HUDEP-2 (cell line): ENCODE measurements at regions not wholly inside any gene's neighbourhood (a gene's known extent, or its start where the extent isn't known, plus 50 kb on each side); places are given as distances from the start of the nearest gene placed in this dataset.

Source experiments
- DNase-seq, 76 experiments: peaks; one replicate each; lab custom pipeline; 2025; ENCODE audit not compliant: unreplicated experiment in 76 of 76; lab: John Stamatoyannopoulos, UW

GRCh38 chr4:38572793-38573192, 91.2 kb upstream of the KLF3 start:
- DNase-seq: no peak

DNA sequence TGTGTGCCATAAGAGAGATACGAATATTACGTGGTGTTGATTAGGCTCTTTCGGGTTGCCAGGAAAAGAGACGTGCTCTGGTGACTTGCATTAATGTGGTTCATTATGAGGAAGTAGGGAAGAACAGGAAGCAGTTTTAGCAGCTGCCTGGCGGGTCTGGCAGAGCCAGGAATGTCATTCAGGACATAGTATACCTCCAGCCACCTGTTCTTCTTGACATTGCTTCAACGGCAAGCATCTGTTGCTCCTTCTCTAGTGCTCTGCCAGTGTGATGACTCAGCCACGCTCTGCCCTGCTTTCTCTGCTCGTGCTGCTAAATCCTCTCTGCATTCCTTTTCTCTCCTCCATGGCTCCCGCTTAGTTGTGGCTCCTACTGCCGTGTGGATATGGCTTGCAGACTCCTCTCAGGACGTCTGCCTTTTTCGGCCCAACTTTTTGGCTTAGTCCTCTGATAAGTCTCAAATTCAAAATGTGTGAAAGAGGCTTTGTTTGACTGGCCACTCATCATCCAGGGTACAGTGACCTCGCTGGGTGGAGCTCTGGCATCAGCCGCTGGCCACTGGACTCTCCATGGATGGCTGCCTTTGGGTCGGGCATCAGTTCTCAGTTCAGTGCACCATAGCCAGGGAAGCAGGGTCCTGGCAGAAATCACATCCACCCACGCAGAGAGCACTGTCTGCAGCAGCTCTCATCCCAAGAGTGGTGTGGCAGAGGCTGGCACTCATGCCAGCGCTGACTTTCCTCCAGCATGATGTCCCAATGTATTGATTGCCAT, 89.3 kb upstream of the KLF3 start:
- DNase-seq: no peak

GRCh38 chr4:38576767-38577166, 87.2 kb upstream of the KLF3 start:
- DNase-seq: no peak

- DNase-seq: no peak
Measured at GRCh38 chr4:38577462-38577861, 86.5 kb upstream of the KLF3 start.

DNA sequence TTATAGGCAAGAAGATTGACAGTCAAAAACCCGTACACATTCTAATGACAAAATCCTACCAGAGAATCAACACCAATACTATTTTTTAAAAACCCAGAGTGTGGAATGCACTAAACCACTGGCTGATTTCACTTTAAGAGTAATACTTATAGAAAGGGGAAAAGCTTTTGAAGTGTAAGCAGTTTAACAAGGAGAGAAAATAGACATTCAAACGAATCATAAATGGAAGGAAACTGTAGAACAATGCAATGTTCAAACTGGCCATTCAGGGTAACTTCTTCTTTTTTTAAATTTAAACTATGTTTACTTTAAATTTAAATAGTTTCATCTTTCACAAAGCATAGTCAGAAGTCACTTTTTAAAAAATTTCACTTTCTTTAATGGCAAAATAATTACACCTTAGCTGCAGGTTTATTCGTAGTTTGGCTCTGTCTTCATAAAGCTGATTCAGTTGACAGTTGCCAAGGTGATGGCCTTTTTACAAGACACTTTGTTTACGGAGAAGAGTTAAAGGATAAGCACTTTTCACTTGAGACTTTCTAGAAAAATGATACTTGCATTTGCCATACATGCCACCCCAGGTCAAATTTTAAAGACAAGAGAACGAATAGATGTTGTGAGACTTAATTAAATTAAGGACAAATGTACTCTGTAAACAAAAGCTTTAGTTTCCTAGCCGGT, 82.4 kb upstream of the KLF3 start:
- no peak for DNase-seq

- DNase-seq: no peak
Measured at GRCh38 chr4:38582445-38582844, 81.6 kb upstream of the KLF3 start.

GRCh38 chr4:38582889-38583470, 81.0 kb upstream of the KLF3 start:
- peak in 2 of 76 experiments; percentile 3 to 16 for DNase-seq

- no peak for DNase-seq
Measured at GRCh38 chr4:38585871-38586270, 78.1 kb upstream of the KLF3 start.

DNA sequence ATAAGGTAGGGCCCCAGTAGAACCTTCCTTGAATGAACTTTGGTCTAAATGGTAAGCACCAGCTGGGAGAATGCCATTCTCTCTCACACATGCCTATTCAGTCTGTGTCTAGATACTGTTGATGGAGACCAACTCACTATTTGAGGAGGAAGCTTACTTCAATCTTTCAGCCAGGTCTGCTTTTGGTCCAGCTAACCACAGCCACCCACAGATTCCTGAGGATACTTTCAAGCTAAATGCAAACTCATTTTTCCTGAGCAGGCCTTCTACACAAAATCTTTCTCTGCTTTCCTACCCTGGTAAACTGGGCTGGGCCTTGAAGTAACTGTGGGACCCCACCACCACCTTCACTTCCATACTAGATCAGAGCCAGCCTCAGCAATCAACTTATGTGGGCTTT, 76.9 kb upstream of the KLF3 start:
- no peak for DNase-seq

- no peak for DNase-seq
Measured at GRCh38 chr4:38590046-38590445, 74.0 kb upstream of the KLF3 start.

- DNase-seq: no peak
Measured at GRCh38 chr4:38591617-38592337, 72.2 kb upstream of the KLF3 start.

DNA sequence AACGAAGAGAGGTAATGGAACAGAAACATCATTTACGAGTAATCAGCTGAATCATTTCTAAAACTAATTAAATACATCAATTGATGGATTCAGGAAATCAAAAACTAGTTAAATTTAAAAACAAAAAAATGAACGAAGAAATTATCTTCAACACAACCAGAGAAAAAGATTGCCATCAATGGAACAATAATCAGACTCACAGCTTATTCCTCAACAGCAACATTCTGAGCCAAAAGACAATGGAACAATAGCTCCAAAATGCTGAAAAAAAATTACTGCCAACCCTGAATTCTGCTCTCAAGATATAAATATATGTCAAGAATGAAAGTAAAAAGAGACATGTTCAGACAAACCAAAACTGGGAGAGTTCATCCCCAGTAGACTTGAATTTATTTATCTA, 65.5 kb upstream of the KLF3 start:
- DNase-seq: no peak

DNA sequence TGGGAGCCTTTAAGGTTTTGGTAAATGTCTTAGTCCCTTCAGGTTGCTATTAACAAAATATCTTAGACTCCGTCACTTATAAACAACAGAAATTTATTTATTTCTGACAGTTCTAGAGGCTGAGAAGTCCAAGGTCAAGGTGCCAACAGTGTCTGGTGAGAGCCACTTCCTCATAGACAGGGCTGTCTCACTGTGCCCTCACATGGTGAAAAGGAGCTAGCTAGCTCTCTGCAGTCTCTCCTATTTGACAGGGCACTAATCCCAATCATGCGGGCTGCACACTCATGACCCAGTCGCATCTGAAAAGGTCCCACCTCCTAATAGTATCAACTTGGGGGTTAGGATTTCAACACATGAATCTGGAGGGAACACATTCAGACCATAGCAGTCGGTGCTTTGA, 63.4 kb upstream of the KLF3 start:
- no peak for DNase-seq

DNA sequence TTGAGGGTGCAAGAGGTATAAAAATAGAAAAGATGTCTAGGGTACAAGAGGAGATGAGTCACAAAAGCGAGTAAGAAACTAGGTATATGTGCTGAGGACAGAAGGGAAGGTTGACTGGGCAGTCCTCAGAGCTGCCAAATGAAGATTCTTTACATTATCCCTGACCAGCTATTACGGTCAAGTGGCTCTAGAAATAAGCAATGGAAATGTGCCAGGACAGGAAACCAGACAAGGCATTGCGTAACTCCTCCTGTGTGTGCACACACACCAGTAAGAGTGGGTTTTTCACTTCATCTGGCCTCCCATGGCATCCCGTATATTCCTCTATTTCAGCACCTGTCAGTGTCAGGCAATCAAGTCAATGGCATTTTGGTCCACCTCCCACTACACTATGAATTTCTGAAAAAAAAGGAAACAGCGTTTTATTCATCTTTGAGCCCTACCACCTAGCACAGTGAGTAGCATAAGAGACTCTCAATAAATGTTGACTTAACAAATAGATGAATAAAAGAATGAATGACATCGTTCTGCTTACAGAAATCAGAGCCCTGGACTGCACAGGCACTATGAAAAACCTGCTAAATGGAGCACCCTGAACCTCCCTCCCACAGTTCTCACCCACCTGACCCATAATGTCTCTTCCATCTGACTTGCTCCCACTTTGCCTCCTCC, 62.6 kb upstream of the KLF3 start:
- no peak for DNase-seq

- DNase-seq: no peak
Measured at GRCh38 chr4:38601916-38602291, 62.1 kb upstream of the KLF3 start.

DNA sequence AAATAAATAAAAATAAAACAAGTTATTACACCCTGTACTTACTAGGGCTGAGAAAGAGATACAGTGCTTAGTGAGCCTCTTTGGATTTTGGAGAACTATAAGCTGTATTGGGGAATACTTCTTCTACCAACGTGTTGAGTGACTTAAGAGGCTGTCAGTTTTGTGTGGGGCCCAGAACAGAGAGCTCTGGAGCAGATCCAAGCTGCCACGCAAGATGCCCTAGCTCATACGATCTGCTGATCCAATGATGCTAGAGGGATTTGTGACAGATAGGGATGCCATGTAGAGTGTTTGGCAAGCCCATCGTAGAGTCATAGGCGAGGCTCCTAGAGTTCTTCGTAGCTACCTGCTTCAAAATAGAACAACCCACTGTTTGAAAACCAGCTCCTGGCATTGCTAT, 60.3 kb upstream of the KLF3 start:
- no peak for DNase-seq

DNA sequence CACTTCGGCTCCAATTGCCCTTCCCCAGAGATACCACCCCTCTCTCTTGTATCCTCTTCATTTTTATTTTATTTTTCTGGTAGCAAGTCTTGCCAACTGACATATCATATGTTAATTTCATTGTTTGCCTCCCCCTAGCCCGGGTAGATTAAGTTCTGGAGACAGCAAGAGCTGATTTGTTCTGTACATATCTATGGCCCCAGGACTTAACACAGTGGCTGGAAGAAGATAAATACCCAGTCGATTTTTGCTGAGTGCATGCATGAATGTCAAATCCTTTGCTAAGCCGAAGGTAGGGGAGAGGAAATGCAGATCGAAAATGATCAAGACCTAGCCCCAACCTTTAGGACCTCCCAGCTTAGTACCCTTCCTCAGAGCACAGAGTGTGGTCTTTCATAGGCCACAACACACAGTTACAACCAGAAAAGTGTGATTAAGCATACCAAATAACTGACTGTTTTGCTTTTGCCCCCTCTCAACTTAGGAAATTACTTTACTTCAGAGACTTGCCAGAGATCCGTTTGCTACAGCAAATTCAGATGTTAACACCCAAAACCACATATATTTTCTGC, 58.7 kb upstream of the KLF3 start:
- DNase-seq: peak in 3 of 76 experiments; percentile 5 to 15 (median 15)

DNA sequence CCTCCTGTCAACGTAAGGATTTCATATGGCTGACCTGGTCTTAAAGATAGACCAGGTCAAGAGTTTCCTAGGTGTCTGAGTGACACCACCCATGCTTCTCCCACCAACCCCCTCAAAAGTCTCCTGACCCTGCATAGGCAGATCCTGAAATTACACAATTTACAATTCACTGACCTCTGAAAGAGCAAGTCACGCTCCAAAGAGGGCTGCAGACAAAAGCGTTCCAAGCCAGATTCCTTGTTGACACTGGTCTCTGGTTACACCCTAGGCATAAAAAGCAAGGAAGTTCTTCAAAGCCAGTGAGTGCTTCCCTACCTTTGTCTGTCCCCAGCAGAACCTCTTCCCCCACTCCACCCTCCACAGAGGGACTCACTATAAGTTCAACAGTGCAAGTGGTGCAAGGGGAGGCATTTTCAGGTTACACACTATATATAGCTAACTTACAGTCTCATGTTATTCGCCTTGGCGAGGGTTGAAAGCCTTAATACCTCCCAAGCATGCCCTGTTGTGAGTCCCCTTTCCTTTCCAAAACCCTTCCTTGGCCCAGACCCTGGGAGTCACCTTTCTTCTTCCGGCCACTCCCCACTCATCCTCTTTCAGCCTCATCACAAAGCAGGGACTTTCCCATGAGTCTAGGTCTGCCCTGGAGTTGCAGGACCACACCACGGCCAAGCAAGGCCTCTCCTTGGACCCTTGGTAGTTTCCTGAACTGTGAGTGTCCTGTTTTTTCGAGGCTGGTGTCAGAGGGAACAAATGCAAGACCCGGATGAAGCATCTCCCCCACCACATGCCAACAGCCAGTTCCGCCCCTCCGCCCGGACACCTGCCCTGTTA, 58.0 kb upstream of the KLF3 start:
- no peak for DNase-seq

- peak in 1 of 76 experiments; percentile 11 for DNase-seq
Measured at GRCh38 chr4:38606587-38606905, 57.5 kb upstream of the KLF3 start.

DNA sequence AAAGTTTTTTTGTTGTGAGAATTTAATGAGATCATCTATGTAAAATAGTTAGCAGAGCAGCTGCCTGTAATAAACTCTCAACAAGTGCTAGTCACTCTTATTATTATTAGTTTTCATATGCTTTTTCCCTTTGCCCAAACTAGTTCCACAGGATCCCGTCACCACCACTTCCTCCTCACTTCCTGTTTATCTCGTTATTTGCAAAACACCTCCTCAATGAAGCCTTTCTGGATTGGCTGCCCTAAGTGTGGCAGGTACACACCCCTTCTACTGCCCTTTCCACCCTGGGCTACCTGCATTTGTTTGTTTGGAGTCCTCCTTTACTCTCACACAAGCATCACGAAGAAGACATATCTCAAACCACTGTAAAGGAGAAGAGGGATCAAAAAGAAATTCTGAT, 54.4 kb upstream of the KLF3 start:
- no peak for DNase-seq
